ENCODE measurements at regions not wholly inside any gene's neighbourhood (a gene's known extent, or its start where the extent isn't known, plus 50 kb on each side); places are given as distances from the start of the nearest gene placed in this dataset.
A peak's percentile ranks its signal among the peaks of the same experiment; 100 is the strongest.
"Not testable (repeated sequence)": the region's sequence is repeated elsewhere in the genome, so short reads cannot be mapped to it uniquely, and the experiment has no call there.

DNA sequence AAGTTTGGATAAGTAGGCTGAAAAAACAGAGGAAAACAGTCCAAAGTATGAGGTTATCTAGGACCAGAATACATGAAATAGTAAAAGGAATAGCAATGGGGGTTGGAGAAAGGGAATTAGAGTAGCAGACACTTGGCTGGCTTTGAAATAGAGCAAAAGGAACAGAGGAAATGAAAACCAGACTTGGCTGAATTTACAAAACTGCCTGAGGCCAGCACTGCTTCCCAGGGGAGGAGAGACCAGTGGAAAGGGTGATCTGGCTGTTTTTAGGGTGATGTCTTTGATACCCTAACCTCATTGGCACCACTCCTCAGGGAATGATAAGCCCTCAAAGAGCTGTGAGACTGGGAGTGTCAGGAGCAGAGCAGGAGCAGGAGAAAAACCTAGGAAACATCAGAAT, 413.4 kb upstream of the SLC30A5 start:
- Histone ChIP-seq H3K27me3 (ENCODE audit: control insufficient read depth in 5 of 5, insufficient read depth in 4 of 5, low read length in 5 of 5) (no peaks in the 10 kb centered on the region), H3K4me3 (ENCODE audit: low read depth in 1 of 5, low read length in 5 of 5) (peak overlapping the region in 1 of 5 donors; percentile 9), H3K4me1 (ENCODE audit: control insufficient read depth in 5 of 5, insufficient read depth in 5 of 5, low read length in 5 of 5) (peaks cover 8 to 48% (median 42%) of the 10 kb centered on the region in 5 donors), H3K9ac (ENCODE audit: low read length in 5 of 5) (no peak overlapping the region), H3K27ac (ENCODE audit: low read depth, low read length) (peak overlapping the region; percentile 15), H3K36me3 (ENCODE audit: control insufficient read depth in 5 of 5, insufficient read depth in 5 of 5, low read length in 5 of 5) (no peaks in the 10 kb centered on the region), H3K9me3 (ENCODE audit: control insufficient read depth in 5 of 5, low read length in 5 of 5) (no peaks in the 10 kb centered on the region)

DNA sequence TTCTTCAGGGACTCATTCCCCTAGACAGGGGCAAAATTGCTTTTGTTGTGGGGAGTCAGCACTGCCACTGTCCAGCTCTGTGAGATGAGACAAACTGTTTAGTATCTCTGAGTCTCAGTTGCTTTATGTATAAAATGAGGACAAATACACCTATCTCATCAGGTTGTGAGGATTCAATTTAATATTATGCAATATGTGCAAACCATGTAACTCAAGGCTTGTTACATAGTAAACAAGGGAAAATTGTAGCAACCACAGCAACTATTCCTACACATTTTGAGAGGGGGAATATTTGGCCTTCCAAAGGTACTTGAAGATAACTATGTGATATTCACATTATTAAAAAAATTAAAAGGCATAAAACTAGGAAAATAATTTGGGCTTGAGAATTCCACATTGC, 411.9 kb upstream of the SLC30A5 start:
- Histone ChIP-seq H3K4me1 (ENCODE audit: control insufficient read depth in 5 of 5, insufficient read depth in 5 of 5, low read length in 5 of 5) (peaks cover 8 to 56% (median 42%) of the 10 kb centered on the region in 5 donors), H3K4me3 (ENCODE audit: low read depth in 1 of 5, low read length in 5 of 5) (no peak overlapping the region), H3K27ac (ENCODE audit: low read depth, low read length) (peak overlapping the region; percentile 32), H3K36me3 (ENCODE audit: control insufficient read depth in 5 of 5, insufficient read depth in 5 of 5, low read length in 5 of 5) (no peaks in the 10 kb centered on the region), H3K27me3 (ENCODE audit: control insufficient read depth in 5 of 5, insufficient read depth in 4 of 5, low read length in 5 of 5) (no peaks in the 10 kb centered on the region), H3K9me3 (ENCODE audit: control insufficient read depth in 5 of 5, low read length in 5 of 5) (no peaks in the 10 kb centered on the region), H3K9ac (ENCODE audit: low read length in 5 of 5) (no peak overlapping the region)

DNA sequence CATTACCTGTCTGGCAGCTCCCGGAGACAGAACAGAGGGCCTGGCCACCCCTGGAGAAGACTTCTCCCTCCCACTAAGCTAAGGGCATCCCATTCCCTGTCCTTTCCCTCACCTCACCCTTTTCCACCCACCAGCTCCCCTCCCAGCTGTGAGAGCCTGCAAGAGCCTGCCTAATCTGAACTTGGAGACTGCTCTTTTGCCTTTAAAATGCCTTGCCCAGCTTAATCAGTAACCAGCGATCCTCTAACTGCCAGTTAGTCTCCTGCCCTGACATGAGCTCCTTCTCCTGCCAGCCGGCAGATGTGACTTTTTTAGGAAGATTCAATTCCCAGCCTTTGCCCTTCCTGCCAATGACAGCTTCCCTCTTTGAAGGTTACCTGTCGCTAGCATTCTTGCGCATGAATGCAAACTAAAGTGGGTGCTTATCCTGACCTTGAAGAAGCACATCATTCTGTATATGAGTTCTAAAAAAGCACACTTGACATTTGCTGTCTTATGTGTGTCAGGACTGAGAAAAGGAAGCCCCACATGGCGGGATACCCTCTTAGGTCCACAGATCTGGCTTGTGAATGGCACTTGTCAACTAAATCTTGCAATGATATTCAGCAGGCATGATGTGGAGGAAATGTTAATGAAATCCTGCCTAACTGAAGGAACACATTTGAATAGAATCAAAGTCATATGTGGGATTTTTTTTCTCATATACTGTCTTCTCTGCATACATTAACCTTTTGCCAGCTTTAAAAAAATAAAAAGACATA, 411.2 kb upstream of the SLC30A5 start:
- peaks cover 8 to 56% (median 39%) of the 10 kb centered on the region in 5 donors for H3K4me1 ChIP-seq (ENCODE audit: control insufficient read depth in 5 of 5, insufficient read depth in 5 of 5, low read length in 5 of 5)
- H3K9me3 ChIP-seq (ENCODE audit: control insufficient read depth in 5 of 5, low read length in 5 of 5) = no peaks in the 10 kb centered on the region
- no peak overlapping the region for H3K27ac ChIP-seq (ENCODE audit: low read depth, low read length)
- H3K9ac ChIP-seq (ENCODE audit: low read length in 5 of 5) = no peak overlapping the region
- no peak overlapping the region for H3K4me3 ChIP-seq (ENCODE audit: low read depth in 1 of 5, low read length in 5 of 5)
- H3K27me3 ChIP-seq (ENCODE audit: control insufficient read depth in 5 of 5, insufficient read depth in 4 of 5, low read length in 5 of 5) = no peaks in the 10 kb centered on the region
- H3K36me3 ChIP-seq (ENCODE audit: control insufficient read depth in 5 of 5, insufficient read depth in 5 of 5, low read length in 5 of 5) = no peaks in the 10 kb centered on the region

DNA sequence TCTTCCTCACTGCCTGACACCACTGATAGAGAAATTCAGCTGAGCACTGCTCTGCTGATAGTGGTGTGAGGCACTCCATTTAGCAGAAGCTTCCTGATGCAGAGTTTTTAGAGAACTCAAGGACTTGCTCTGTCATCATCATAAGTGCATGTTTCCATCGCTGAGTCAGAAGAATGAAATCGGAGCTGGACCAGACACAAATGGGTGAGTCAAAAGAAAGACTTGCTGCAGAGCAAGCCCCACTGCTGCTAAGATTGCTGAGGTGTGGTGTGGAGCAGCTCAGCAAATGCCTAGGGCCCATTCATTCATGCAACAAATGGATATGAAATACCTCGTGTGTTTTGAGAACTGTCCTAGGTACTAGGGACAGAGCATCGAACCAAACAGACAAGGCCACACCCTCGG, 410.2 kb upstream of the SLC30A5 start:
- no peaks in the 10 kb centered on the region for H3K36me3 ChIP-seq (ENCODE audit: control insufficient read depth in 5 of 5, insufficient read depth in 5 of 5, low read length in 5 of 5)
- no peak overlapping the region for H3K9ac ChIP-seq (ENCODE audit: low read length in 5 of 5)
- H3K4me3 ChIP-seq (ENCODE audit: low read depth in 1 of 5, low read length in 5 of 5) = no peak overlapping the region
- no peak overlapping the region for H3K27ac ChIP-seq (ENCODE audit: low read depth, low read length)
- H3K4me1 ChIP-seq (ENCODE audit: control insufficient read depth in 5 of 5, insufficient read depth in 5 of 5, low read length in 5 of 5) = peaks cover 8 to 56% (median 39%) of the 10 kb centered on the region in 5 donors
- H3K9me3 ChIP-seq (ENCODE audit: control insufficient read depth in 5 of 5, low read length in 5 of 5) = no peaks in the 10 kb centered on the region
- no peaks in the 10 kb centered on the region for H3K27me3 ChIP-seq (ENCODE audit: control insufficient read depth in 5 of 5, insufficient read depth in 4 of 5, low read length in 5 of 5)

DNA sequence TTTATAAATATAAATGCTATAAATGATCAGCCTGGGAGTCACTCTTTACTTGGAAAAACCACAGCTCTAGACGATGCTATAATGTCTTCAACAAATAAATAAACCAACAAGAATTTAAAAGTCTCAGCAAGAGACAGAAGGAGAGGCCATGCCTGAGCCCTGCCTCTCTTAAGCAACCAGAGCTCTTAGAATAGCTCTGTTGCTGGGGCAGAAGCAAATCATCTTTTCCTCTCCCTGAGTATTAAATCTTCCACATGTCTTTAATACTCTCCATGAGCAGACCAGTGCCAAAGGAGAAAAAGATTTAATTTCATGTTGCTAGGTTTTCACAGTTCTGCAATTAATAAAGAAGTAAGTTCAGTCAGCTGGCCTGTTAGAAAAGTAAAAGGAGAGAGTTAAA, 408.0 kb upstream of the SLC30A5 start:
- no peaks in the 10 kb centered on the region for H3K36me3 ChIP-seq (ENCODE audit: control insufficient read depth in 5 of 5, insufficient read depth in 5 of 5, low read length in 5 of 5)
- peaks cover 5 to 37% (median 21%) of the 10 kb centered on the region in 5 donors for H3K4me1 ChIP-seq (ENCODE audit: control insufficient read depth in 5 of 5, insufficient read depth in 5 of 5, low read length in 5 of 5)
- H3K27ac ChIP-seq (ENCODE audit: low read depth, low read length) = no peak overlapping the region
- H3K27me3 ChIP-seq (ENCODE audit: control insufficient read depth in 5 of 5, insufficient read depth in 4 of 5, low read length in 5 of 5) = no peaks in the 10 kb centered on the region
- no peak overlapping the region for H3K4me3 ChIP-seq (ENCODE audit: low read depth in 1 of 5, low read length in 5 of 5)
- H3K9me3 ChIP-seq (ENCODE audit: control insufficient read depth in 5 of 5, low read length in 5 of 5) = no peaks in the 10 kb centered on the region
- H3K9ac ChIP-seq (ENCODE audit: low read length in 5 of 5) = no peak overlapping the region

DNA sequence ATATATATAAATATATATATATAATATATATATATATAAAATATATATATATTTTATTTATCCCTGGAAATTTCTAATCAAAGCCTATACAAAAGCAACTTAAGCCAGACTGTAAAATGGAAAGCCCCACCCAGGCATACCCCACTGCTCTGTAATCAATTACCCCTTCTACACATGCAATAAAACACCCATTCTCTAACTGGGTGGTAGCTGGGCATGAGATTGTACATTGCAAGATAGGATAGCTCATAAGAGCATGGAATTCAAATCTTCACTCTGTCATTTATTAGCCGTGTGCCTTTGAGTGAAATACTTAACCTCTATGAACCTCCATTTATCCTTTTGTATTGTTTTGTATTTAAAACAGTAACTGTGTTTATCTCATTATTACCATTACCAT, 405.3 kb upstream of the SLC30A5 start:
- H3K9ac ChIP-seq (ENCODE audit: low read length in 5 of 5) = no peak overlapping the region
- no peaks in the 10 kb centered on the region for H3K36me3 ChIP-seq (ENCODE audit: control insufficient read depth in 5 of 5, insufficient read depth in 5 of 5, low read length in 5 of 5)
- no peak overlapping the region for H3K27ac ChIP-seq (ENCODE audit: low read depth, low read length)
- peaks cover 2 to 11% (median 3%) of the 10 kb centered on the region in 5 donors for H3K4me1 ChIP-seq (ENCODE audit: control insufficient read depth in 5 of 5, insufficient read depth in 5 of 5, low read length in 5 of 5)
- H3K27me3 ChIP-seq (ENCODE audit: control insufficient read depth in 5 of 5, insufficient read depth in 4 of 5, low read length in 5 of 5) = no peaks in the 10 kb centered on the region
- peaks cover 0 to 2% (median 0%) of the 10 kb centered on the region in 5 donors for H3K9me3 ChIP-seq (ENCODE audit: control insufficient read depth in 5 of 5, low read length in 5 of 5)
- no peak overlapping the region for H3K4me3 ChIP-seq (ENCODE audit: low read depth in 1 of 5, low read length in 5 of 5)

DNA sequence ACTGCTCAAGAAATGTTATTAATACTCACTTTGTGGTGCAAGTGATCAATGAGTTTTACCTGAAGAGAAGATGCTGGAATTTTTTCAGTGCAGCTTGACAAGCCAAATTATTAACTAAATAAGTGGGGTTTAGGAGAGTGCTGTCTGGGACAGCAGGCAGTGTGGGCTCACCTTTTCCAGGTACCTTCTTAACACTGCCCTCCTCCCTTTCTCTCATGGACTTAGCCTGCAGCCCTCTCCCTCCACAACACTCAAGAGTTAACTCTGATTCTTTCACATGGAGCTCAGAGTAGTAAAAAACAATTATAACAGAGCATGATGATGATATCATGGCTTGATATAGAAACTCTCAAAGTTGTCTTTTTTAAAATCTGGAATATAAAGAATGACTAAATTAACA, 404.8 kb upstream of the SLC30A5 start:
- Histone ChIP-seq H3K9ac (ENCODE audit: low read length in 5 of 5) (no peak overlapping the region), H3K9me3 (ENCODE audit: control insufficient read depth in 5 of 5, low read length in 5 of 5) (peaks cover 0 to 2% (median 0%) of the 10 kb centered on the region in 5 donors), H3K36me3 (ENCODE audit: control insufficient read depth in 5 of 5, insufficient read depth in 5 of 5, low read length in 5 of 5) (no peaks in the 10 kb centered on the region), H3K27ac (ENCODE audit: low read depth, low read length) (no peak overlapping the region), H3K4me3 (ENCODE audit: low read depth in 1 of 5, low read length in 5 of 5) (no peak overlapping the region), H3K4me1 (ENCODE audit: control insufficient read depth in 5 of 5, insufficient read depth in 5 of 5, low read length in 5 of 5) (peaks cover 0 to 8% (median 0%) of the 10 kb centered on the region in 5 donors), H3K27me3 (ENCODE audit: control insufficient read depth in 5 of 5, insufficient read depth in 4 of 5, low read length in 5 of 5) (no peaks in the 10 kb centered on the region)

DNA sequence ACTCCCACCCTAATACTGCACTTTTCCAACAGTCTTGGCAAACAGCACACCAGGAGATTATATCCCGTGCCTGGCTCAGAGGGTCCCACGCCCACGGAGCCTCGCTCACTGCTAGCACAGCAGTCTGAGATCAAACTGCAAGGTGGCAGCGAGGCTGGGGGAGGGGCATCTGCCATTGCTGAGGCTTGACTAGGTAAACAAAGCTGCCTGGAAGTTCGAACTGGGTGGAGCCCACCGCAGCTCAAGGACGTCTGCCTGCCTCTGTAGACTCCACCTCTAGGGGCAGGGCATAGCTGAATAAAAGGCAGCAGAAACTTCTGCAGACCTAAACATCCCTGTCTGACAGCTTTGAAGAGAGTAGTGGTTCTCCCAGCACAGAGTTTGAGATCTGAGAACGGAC, 401.9 kb upstream of the SLC30A5 start:
- not testable (repeated sequence) for H3K4me3 ChIP-seq (ENCODE audit: low read depth in 1 of 5, low read length in 5 of 5); H3K27ac ChIP-seq (ENCODE audit: low read depth, low read length); H3K9me3 ChIP-seq (ENCODE audit: control insufficient read depth in 5 of 5, low read length in 5 of 5); H3K36me3 ChIP-seq (ENCODE audit: control insufficient read depth in 5 of 5, insufficient read depth in 5 of 5, low read length in 5 of 5); H3K9ac ChIP-seq (ENCODE audit: low read length in 5 of 5); H3K4me1 ChIP-seq (ENCODE audit: control insufficient read depth in 5 of 5, insufficient read depth in 5 of 5, low read length in 5 of 5); H3K27me3 ChIP-seq (ENCODE audit: control insufficient read depth in 5 of 5, insufficient read depth in 4 of 5, low read length in 5 of 5)

DNA sequence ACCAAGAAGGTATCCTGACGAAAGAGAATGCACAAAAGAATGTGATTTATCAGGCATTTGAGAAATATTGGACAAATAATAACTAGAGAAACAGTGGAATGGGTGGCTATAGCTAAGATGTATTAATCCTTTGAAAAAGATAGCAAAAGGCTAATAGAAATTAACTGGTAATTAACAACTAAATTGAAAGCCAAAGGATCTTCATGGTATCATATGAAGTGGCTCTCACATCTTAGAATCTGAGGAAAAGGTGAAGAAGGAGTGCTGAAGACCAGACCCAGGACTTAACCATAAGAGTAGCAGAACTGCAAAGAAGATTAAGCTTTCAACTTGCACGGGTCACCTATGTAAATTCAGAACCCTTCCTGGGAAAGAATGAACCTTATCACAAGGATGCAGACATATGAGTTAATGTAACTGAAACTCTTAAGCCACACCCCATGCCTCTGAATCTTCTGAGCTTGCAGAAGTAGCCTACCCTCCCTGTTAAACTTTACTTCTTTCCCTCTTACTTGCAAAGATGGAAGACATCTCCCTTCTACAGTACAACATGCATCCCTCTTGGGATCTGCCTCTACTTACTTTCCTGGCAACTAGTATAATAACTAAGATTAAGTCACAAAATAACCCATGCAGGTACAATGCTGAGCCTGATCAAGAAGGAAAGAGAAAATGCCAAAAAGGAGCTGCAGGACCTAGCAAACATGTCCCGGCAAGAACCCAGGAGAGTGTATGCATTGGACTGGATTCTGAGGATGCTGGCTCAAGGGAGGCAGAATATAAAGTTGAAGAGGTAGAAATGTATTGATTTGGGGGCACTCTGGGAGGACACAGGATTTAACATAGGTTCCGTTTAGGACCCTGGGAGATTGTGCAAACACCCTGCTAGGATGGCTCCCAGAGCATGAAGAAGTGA, 395.5 kb upstream of the SLC30A5 start:
- Histone ChIP-seq H3K4me1 (ENCODE audit: control insufficient read depth in 5 of 5, insufficient read depth in 5 of 5, low read length in 5 of 5) (no peaks in the 10 kb centered on the region), H3K36me3 (ENCODE audit: control insufficient read depth in 5 of 5, insufficient read depth in 5 of 5, low read length in 5 of 5) (no peaks in the 10 kb centered on the region), H3K9me3 (ENCODE audit: control insufficient read depth in 5 of 5, low read length in 5 of 5) (peaks cover 0 to 8% (median 2%) of the 10 kb centered on the region in 5 donors), H3K27ac (ENCODE audit: low read depth, low read length) (no peak overlapping the region), H3K4me3 (ENCODE audit: low read depth in 1 of 5, low read length in 5 of 5) (no peak overlapping the region), H3K27me3 (ENCODE audit: control insufficient read depth in 5 of 5, insufficient read depth in 4 of 5, low read length in 5 of 5) (no peaks in the 10 kb centered on the region), H3K9ac (ENCODE audit: low read length in 5 of 5) (no peak overlapping the region)

DNA sequence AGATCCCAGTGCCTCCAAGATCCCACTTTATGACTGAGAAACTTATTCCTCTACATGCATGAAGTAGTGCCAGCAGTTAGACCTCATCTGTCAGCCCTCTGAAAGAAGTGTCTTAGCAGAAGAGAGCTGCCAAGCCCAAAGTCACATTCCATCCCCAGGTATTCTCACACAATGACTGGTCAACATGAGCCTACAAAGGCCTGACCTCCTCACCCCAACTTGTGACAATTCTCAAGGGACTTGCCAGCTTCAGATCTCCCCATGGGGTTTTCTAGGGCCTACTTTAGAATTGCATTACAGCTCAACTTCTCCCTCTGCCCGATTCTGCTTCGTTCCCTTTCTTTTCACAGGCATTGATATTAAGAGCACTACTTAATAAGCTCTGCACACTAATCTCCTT, 393.8 kb upstream of the SLC30A5 start:
- Histone ChIP-seq H3K36me3 (ENCODE audit: control insufficient read depth in 5 of 5, insufficient read depth in 5 of 5, low read length in 5 of 5) (no peaks in the 10 kb centered on the region), H3K27me3 (ENCODE audit: control insufficient read depth in 5 of 5, insufficient read depth in 4 of 5, low read length in 5 of 5) (no peaks in the 10 kb centered on the region), H3K27ac (ENCODE audit: low read depth, low read length) (no peak overlapping the region), H3K4me1 (ENCODE audit: control insufficient read depth in 5 of 5, insufficient read depth in 5 of 5, low read length in 5 of 5) (no peaks in the 10 kb centered on the region), H3K9me3 (ENCODE audit: control insufficient read depth in 5 of 5, low read length in 5 of 5) (peaks cover 0 to 8% (median 2%) of the 10 kb centered on the region in 5 donors), H3K4me3 (ENCODE audit: low read depth in 1 of 5, low read length in 5 of 5) (no peak overlapping the region), H3K9ac (ENCODE audit: low read length in 5 of 5) (no peak overlapping the region)

Measured in subcutaneous abdominal adipose tissue (tissue), 5 donors.